GM19043 (cell line): ENCODE measurements at regions not wholly inside any gene's neighbourhood (a gene's known extent, or its start where the extent isn't known, plus 50 kb on each side); places are given as distances from the start of the nearest gene placed in this dataset.
A peak's percentile ranks its signal among the peaks of the same experiment; 100 is the strongest.
"Not testable (repeated sequence)": the region's sequence is repeated elsewhere in the genome, so short reads cannot be mapped to it uniquely, and the experiment has no call there.

Experiments used
- ATAC-seq: cut with Tn5 transposase; IDR thresholded peaks from one replicate; pipeline ENCODE4 v1.9.1; 2021; ENCODE audit warnings: low read depth; ENCODE audit not compliant: unreplicated experiment

DNA sequence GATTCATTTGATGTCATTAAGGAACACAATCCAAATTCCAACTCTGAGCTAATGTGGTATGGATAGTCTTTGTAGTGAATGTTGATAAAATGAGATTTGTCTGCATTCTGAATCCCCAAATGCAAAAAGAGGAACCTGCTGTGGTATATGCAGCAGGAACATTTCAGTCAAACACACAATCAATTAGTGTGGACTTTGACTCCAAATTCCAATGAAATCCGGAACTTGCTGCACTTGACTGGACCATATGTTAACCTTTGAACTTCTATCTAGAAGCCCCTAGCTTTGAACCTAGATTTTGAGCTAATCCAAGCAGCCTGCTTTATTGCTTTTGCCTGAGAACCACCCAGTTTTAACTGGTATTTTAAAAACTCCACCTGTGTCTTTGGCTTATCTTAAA is 341.3 kb downstream of the SPRY2 start:
- ATAC-seq: no peak

DNA sequence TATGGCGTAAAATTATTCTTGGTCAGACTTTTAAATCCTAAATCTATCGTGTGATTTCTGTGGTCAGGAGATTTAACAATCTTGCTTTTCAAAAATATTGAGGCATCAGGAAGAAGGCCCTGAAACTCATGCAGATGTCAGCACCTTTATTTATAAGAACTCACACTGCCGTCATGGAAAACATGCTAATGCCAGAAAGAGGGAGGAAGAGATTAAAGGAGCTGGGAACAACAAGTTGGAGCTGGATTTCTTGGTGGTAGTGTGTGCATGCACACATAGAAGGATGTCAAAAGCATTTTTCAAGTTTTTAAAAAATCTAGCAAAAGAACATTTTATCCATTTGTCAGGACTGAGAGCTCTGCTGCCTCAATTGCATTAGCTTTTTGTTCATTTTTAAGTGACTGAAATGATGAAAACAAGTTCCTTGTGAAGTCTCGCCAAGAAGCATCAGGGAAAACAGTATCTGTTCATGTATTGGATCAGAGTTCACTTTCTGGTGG is 342.5 kb downstream of the SPRY2 start:
- ATAC-seq: no peak

DNA sequence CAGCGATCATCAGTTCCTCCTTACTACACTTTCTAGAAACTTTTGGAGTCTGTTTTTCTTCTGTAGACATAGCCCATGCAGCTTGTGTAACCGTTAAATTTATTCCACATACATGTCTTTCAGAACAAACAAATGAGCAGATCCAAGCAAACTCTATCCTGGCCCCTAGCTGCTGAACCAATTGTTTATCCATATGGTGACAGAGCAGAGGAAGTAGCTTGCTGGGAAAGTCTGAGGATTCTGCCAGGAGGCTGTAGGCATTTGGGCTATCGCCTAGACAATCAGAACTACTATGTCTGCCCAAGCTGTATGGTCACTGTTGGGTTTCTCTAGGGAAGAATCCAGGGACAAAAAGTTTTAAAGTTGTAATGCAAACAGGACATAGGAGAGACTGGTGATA is 343.7 kb downstream of the SPRY2 start:
- no peak for ATAC-seq

DNA sequence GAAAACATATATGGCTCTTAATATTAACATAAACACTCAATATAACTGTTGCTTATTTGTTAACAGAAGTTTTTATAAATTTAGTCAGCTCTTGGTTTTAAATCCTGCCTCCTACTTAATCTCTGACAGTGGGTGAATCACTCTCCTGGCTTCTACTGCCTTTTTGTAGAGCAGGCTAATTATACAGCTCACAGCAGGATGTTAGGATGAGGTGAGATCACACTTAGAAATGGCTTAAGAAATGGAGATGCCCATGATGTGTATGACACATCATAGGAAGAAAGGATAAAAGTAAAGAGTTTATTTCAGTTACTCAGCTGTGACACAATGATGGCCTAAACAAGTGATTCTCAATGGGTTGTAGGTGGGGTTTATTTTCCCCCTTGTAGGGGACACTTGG is 345.6 kb downstream of the SPRY2 start:
- no peak for ATAC-seq

DNA sequence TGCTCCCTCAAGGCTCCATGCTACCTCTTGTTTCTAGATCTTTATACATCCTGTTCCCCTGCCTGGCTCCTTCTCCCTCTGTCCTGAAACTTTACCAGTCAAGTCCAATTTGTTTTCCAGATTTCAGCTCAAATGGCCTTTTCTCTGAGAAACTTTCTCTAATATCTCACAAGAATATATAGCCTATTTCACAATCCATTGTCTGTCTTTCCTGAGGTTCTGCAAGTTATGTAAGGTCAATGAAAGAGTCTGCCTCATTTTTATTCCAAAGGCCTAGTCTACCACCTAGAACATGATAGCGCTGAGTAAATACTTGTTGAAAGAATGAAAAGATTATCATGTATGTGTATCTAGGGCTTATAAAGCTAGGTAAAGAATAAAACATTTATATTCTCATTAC is 348.8 kb downstream of the SPRY2 start:
- ATAC-seq: no peak

DNA sequence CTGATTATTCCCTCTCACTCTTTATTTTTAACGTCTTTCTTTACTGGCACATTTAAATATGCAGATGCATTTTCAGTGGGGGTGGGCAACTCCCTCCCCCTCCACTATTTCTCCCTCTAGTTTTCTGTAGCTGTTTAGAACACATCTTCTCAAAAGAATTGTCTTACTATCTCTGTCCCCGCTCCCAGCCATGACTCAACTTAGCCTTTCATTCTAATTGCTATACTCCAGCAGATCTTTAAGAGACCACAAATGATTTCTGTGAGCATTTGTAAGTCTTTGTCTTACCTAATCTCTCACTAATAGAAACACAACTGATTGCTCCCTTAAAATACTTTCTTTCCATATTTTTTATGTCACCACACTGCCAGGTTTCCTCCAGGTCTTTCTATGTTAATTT is 350.9 kb downstream of the SPRY2 start:
- ATAC-seq: no peak

DNA sequence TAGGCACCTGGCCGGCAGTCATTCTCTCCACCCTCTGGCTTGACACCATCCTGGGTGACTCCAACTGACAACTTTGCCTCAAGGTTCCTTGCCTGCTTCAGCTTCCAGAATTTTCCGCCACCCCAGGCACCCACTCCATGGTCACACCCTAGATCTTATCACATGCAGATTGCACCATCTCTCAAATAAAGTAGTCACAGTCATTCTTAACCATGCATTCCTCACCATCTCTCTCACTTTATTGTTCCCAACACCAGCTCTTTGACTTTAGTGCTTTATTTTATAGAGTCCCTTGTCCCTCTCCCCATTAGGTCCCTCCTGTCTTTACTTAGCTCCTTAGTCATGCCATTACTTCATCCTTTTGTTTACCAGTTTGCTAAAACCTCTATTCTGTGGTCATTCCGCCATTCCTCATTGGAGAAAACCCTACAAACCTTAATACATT is 351.7 kb downstream of the SPRY2 start:
- no peak for ATAC-seq

DNA sequence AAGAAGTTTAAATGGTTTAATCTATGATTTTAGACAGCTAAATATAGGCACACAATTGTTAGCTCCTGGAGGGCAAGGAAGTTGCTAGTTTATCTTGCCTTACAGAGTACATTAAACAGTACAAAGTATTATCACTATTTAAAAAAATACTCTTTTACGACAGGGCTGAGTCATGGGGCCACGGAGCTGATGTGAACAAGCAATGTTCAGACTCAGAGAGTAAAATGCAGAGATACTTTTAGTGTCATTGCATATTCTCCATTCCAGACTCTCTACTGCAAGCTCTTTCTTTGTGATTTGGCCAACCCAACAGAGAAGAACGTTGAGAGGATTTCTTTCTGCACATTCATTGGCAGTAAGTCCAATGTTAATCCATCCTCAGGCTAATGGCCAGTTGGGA is 352.4 kb downstream of the SPRY2 start:
- ATAC-seq: no peak

DNA sequence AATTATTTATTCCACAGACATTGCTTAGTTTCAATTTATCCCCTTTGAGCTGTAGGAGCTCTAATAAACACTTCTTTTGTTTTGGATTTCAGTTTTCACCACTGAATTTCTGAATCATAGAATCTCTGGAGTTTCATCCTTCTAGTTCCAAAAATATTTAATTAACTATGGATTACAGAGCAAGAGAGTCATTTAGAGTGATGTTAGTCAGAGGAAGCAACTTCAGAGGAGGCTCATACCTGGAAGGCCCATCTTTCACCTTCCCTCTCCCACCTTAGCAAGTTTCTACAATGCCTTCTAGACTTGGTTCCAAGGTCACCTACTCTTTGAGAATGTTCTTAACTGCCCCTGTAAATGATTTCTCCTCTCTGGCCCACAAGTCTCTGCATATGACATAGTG is 353.2 kb downstream of the SPRY2 start:
- no peak for ATAC-seq

DNA sequence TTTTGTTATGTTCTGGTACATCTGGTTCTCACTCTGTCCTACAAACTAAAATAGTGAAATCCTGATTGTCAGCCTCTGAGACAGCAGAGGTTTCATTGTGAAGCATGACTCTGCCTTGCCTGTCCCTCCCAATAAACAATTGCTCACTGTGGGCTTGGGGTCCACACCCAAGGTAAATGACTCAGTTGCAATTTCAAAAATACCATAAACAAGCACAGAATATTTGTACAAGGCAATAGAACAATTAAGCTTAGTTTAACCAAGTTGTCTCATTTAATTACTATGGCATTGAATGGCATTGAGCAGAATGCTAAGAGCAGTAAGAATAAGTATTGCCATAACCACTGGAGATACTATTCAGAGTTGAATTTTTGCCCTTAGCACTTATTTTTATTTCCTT is 353.6 kb downstream of the SPRY2 start:
- ATAC-seq: no peak

DNA sequence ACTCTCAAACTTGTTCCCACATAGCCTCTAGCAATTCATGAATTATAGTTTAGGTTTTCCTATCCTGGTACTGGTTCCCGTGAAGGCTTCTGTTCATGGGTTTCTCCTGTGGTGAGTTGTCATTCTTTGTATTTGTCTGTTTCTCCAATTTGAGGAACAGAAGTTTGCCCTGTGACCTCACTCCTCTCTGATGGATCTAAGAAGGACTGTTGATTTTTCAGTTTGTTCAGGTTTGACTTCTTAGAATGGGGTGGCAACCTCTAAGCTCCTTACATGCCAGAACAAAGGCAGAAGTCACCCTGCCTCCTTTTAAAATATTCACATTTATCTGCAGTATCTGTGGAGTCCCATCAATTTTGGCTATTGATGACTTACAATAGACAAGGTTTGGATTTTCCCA is 354.0 kb downstream of the SPRY2 start:
- no peak for ATAC-seq

DNA sequence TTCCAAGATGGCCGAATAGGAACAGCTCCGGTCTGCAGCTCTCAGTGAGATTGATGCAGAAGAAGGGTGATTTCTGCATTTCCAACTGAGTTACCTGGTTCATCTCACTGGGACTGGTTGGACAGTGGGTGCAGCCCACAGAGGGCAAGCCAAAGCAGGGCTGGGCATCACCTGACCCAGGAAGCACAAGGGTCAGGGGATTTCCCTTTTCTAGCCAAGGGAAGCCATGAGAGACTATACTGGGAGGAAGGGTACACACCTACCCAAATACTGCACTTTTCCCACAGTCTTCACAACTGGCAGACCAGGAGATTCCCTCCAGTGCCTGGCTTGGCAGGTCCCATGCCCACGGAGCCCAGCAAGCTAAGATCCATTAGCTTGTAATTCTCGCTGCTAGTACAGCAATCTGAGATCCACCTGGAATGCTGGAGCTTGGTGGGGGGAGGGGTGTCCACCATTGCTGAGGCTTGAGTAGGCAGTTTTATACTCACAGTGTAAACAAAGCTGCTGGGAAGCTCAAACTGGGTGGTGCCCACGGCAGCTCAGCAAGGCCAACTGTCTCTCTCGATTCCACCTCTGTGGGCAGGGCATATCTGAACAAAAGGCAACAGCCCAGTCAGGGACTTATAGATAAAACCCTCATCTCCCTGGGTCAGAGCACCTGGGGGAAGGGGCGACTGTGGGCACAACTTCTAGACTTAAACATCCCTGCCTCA is 365.8 kb downstream of the SPRY2 start:
- not testable (repeated sequence) for ATAC-seq

DNA sequence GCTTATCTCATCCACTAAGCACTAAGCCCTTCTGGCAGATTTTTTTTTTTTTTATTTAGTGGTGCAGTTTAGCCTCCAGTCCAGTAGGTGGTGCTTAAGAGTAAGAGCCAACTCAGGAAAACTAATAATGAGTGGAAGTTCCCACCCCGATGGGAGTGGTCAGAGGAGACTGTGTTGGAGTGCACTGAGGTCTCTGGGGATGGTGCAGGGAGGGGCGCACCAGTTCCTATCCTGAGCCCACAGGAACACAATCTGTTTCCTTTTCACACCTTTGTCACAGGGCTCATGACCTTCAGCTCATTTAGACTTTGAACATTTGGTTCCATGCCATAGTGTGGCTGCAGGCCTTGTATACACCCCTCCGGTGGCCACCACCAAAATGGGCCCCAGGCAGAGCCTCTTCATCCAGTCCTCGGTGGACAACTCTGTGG is 367.4 kb downstream of the SPRY2 start:
- peak; percentile 75 for ATAC-seq

DNA sequence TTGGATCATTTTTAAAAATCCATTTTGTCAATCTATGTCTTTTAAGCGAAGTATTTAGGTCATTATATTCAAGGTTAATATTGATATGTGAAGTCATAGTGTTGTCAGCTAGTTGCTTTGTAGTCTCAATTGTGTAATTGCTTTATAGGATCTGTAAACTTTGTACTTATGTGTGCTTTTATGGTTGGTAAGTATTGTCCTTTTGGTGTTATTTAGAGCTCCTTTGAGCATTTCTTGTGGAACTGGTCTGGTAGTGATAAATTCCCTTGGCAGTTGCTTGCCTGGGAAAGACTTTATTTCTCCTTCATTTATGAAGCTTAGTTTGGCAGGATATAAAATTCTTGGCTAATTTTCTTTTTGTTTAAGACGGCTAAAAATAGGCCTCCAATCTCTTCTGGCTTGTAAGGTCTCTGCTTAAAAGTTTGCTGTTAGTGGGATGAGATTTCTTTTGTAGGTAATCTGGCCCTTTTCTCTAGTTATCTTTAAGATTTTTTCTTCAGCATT is 368.8 kb downstream of the SPRY2 start:
- no peak for ATAC-seq

DNA sequence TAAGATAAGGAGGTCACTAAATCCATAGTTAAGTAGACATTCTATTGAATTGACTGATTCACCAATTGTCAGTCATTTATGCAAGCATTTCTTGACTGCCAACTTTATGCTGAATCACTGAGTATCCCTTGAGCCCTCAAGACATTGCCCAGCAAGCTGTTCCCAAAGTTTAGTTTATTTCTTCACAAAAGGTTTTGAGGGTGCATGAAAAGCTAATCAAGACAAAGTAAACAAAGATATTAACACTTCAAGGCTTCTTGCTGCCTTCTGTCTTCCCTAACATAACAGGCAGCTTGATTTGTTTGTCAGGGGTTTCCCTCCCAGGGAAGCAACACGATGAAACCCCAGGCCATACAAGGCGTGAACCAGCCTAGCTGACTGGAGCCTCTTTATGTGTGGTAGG is 374.4 kb downstream of the SPRY2 start:
- ATAC-seq: no peak

DNA sequence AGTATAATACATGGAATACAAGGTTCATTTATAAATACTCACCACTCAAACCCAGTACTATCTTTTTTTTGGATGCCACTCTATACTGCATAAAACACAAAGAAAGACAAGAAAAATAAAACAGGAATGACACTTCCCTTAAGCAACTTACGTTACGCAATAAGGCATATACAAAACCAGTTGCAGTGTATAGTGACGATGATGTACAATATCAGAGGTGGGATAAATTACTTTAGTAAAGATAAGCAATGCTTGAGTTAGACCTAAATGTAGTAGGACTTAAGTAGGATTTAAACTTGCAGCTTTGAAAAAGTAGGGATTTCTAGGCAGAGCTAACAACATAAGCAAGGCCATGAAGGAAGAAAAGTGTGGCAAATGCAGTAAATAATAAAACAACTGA is 374.9 kb downstream of the SPRY2 start:
- no peak for ATAC-seq

DNA sequence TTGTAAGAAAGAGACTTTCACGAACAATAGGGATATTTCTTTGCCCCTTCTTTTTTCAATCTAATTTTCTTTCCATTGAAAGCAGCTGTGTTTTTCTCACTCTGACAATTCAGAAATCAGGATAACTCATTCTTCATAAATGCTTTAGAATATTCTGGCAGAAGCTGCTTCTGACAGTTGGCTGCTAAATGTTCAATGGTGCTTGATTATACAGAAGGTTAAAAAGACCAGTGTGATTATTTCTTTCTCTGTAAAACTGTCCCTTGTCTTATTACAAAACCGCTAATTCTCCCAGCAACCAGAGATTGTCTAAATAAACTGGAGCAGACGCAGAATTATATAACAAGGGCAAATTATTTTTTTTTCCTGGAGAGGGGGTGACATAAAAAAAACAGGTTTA is 394.4 kb downstream of the SPRY2 start:
- no peak for ATAC-seq

DNA sequence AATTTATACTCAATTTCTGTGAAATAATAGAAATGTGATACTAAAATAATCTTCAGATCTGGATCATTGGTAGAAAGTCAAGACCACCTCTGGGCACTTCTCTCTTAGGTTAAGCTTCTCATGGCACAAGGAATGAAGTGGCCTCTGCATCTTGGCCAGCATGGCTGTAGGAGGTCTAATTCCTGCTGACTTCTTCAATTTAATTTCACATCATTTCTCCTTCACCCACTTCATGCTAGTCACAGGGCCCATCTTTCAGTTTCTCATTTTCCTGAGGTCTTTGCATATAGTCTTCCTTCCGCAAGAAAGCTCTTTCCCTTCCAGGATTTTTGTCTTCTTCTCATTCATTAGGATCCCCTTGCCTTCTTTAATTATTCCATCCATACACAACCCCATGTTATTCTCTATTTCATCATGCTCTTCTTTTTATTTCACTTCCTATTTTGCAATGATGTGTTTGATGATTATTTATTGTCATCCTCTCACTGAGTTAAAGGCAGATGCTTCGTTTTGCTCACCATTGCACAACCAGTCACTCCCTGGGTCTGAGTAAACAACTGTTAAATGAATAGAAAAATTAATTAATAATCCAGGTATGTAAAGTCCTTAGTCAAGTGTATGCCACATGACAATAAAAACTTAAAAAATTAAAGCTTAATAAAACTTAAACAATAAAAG is 397.4 kb downstream of the SPRY2 start:
- ATAC-seq: no peak

DNA sequence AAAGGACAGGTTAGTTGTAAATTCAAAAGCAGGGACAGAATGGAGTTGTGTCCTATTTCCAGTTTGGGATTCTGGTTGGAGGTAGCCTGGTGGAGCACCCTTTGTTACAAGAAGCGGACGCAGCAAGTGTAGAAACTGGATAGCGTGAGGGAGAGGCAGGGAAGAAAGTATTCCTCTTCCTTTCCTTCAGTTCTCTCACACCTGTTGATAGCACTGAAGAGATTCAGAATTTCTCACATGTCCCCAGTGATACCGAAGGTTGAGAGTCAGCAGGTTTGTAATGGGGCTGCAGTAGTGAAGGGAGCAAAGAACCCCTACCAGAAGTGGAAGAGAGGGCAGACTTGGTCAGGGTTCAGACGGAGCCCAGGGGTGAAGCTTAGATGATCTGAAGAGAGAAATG is 399.2 kb downstream of the SPRY2 start:
- ATAC-seq: no peak

DNA sequence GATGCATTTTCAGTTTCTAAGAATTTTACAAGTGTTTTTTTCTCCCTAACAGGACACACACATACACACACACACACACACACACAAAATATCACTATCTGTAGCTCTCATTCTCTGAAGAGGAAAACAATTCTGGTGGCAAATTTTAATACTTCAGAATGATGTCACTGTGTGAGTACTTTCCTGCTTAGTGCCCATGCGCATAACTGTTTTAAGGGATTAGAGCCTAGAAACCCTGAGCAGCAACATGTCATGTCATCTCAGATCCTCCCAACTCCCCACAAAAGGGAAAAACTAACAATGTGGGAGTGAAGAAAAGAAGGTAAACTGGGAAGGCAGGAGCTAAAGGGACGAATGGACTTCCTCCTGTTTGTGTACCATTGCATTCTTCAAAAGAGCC is 401.2 kb downstream of the SPRY2 start:
- no peak for ATAC-seq

DNA sequence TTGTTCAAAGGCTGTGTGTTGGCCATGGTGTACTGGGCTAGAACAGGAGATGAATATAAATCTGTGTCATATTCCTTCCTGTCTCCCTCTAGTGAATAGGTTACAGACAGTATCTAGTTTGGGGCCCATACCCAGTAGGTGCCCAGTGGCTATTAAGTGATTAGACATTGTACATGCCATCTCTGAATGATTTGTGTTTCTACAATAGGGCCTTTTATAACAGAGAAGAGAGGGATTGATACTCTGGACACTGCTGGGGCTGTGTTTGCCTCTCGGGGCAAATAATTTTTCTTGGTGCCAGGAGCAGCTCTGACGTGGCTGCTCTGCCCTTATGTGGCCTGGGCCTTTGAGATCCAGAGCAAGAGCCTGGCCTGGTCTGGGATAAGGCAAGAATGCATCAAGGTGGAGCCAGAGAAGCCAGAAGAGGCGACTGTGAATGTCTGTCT is 403.1 kb downstream of the SPRY2 start:
- ATAC-seq: no peak

DNA sequence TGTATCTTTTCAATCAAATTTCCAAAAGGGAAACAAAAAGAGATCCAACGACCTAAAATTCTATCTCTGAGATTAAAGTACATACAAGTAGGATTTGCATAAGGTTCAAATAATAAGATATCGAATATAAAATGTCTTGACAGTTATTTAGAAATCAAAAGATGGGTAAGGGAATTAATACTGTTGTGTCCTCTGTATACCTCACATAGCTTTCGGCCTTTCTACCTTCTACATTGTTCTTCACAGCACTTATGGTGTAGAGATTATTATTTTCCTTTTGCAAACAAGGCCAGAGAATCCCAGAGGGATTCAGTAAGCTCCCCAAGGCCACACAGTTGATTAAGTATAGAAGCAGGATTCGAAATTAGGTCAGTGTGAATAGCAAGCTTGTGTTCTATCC is 403.6 kb downstream of the SPRY2 start:
- ATAC-seq: no peak
